ENCODE measurements at regions not wholly inside any gene's neighbourhood (a gene's known extent, or its start where the extent isn't known, plus 50 kb on each side); places are given as distances from the start of the nearest gene placed in this dataset.

DNA sequence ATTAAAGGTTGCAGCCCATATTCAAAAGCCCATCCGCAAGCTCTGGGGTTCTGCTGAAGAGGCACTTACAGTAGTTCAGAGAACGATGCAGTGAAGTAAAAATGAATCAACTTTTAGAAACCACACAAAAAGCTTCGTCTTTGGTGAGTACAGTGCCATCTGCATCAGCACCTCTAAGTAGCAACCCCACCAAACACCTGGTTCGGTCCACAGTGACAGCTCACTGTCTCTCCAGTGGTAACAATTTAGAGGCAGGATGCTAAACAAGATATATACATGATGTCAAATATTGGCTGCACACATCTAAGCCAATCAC lies 275.4 kb upstream of the TCF4 start:
- no peak for TF ChIP-seq SIN3A (IDR thresholded peaks at IDR 0.05; ENCODE audit: borderline replicate concordance, insufficient read depth, low read length)
- TF ChIP-seq, protein P1, sequence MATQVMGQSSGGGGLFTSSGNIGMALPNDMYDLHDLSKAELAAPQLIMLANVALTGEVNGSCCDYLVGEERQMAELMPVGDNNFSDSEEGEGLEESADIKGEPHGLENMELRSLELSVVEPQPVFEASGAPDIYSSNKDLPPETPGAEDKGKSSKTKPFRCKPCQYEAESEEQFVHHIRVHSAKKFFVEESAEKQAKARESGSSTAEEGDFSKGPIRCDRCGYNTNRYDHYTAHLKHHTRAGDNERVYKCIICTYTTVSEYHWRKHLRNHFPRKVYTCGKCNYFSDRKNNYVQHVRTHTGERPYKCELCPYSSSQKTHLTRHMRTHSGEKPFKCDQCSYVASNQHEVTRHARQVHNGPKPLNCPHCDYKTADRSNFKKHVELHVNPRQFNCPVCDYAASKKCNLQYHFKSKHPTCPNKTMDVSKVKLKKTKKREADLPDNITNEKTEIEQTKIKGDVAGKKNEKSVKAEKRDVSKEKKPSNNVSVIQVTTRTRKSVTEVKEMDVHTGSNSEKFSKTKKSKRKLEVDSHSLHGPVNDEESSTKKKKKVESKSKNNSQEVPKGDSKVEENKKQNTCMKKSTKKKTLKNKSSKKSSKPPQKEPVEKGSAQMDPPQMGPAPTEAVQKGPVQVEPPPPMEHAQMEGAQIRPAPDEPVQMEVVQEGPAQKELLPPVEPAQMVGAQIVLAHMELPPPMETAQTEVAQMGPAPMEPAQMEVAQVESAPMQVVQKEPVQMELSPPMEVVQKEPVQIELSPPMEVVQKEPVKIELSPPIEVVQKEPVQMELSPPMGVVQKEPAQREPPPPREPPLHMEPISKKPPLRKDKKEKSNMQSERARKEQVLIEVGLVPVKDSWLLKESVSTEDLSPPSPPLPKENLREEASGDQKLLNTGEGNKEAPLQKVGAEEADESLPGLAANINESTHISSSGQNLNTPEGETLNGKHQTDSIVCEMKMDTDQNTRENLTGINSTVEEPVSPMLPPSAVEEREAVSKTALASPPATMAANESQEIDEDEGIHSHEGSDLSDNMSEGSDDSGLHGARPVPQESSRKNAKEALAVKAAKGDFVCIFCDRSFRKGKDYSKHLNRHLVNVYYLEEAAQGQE (IDR thresholded peaks at IDR 0.05; ENCODE audit: insufficient read depth in 1 of 2, low read depth in 2 of 2, low read length in 2 of 2) = no peak
- TF ChIP-seq POLR2AphosphoS5 (IDR thresholded peaks at IDR 0.05; ENCODE audit: low read depth, low read length) = no peak
- no peak for TF ChIP-seq TAF1 (IDR thresholded peaks at IDR 0.05; ENCODE audit: borderline replicate concordance, insufficient read depth, low read length)

All from PFSK-1 (cell line).